ENCODE measurements at regions not wholly inside any gene's neighbourhood (a gene's known extent, or its start where the extent isn't known, plus 50 kb on each side); places are given as distances from the start of the nearest gene placed in this dataset.
"Not testable (repeated sequence)": the region's sequence is repeated elsewhere in the genome, so short reads cannot be mapped to it uniquely, and the experiment has no call there.

- DNase-seq (ENCODE audit: low read depth in 1 of 2, low spot score in 1 of 2): no peak
Measured at GRCh38 chr22:26914519-26915185, 257.3 kb downstream of the MIAT start.

GRCh38 chr22:26916236-26916635 is 258.8 kb downstream of the MIAT start:
- no peak for DNase-seq (ENCODE audit: low read depth in 1 of 2, low spot score in 1 of 2)

- DNase-seq (ENCODE audit: low read depth in 1 of 2, low spot score in 1 of 2): no peak
Measured at GRCh38 chr22:26918226-26918625, 260.8 kb downstream of the MIAT start.

GRCh38 chr22:26921726-26922125 is 264.3 kb downstream of the MIAT start:
- DNase-seq (ENCODE audit: low read depth in 1 of 2, low spot score in 1 of 2): no peak

- no peak for DNase-seq (ENCODE audit: low read depth in 1 of 2, low spot score in 1 of 2)
Measured at GRCh38 chr22:26922806-26923205, 265.4 kb downstream of the MIAT start.

- no peak for DNase-seq (ENCODE audit: low read depth in 1 of 2, low spot score in 1 of 2)
Measured at GRCh38 chr22:26923531-26923930, 266.1 kb downstream of the MIAT start.

- no peak for DNase-seq (ENCODE audit: low read depth in 1 of 2, low spot score in 1 of 2)
Measured at GRCh38 chr22:26927821-26928220, 270.4 kb downstream of the MIAT start.

- DNase-seq (ENCODE audit: low read depth in 1 of 2, low spot score in 1 of 2): no peak
Measured at GRCh38 chr22:26931471-26931870, 274.1 kb downstream of the MIAT start.

- no peak for DNase-seq (ENCODE audit: low read depth in 1 of 2, low spot score in 1 of 2)
Measured at GRCh38 chr22:26933105-26933590, 275.8 kb downstream of the MIAT start.

GRCh38 chr22:26937213-26937612 is 279.8 kb downstream of the MIAT start:
- no peak for DNase-seq (ENCODE audit: low read depth in 1 of 2, low spot score in 1 of 2)

- no peak for DNase-seq (ENCODE audit: low read depth in 1 of 2, low spot score in 1 of 2)
Measured at GRCh38 chr22:26939466-26939865, 282.1 kb downstream of the MIAT start.

- no peak for DNase-seq (ENCODE audit: low read depth in 1 of 2, low spot score in 1 of 2)
Measured at GRCh38 chr22:26941896-26942636, 284.7 kb downstream of the MIAT start.

GRCh38 chr22:26942637-26942957 is 285.2 kb downstream of the MIAT start:
- no peak for DNase-seq (ENCODE audit: low read depth in 1 of 2, low spot score in 1 of 2)

- DNase-seq (ENCODE audit: low read depth in 1 of 2, low spot score in 1 of 2): no peak
Measured at GRCh38 chr22:26945565-26945964, 288.2 kb downstream of the MIAT start.

- no peak for DNase-seq (ENCODE audit: low read depth in 1 of 2, low spot score in 1 of 2)
Measured at GRCh38 chr22:26949193-26949592, 291.8 kb downstream of the MIAT start.

GRCh38 chr22:26951139-26951538 is 293.8 kb downstream of the MIAT start:
- DNase-seq (ENCODE audit: low read depth in 1 of 2, low spot score in 1 of 2): not testable (repeated sequence)

- DNase-seq (ENCODE audit: low read depth in 1 of 2, low spot score in 1 of 2): no peak
Measured at GRCh38 chr22:26952004-26952403, 294.6 kb downstream of the MIAT start.

- no peak for DNase-seq (ENCODE audit: low read depth in 1 of 2, low spot score in 1 of 2)
Measured at GRCh38 chr22:26952451-26953011, 295.1 kb downstream of the MIAT start.

- DNase-seq (ENCODE audit: low read depth in 1 of 2, low spot score in 1 of 2): no peak
Measured at GRCh38 chr22:26953012-26953883, 295.9 kb downstream of the MIAT start.

GRCh38 chr22:26956371-26956770 is 299.0 kb downstream of the MIAT start:
- no peak for DNase-seq (ENCODE audit: low read depth in 1 of 2, low spot score in 1 of 2)

- no peak for DNase-seq (ENCODE audit: low read depth in 1 of 2, low spot score in 1 of 2)
Measured at GRCh38 chr22:26957176-26957575, 299.8 kb downstream of the MIAT start.

All from stimulated activated CD4-positive, alpha-beta T cell treated with anti-CD3 and anti-CD28 coated beads, Interleukin-15, amount 100 ng/mL, for 1 hour (primary cell).